SK-N-MC (cell line): ENCODE measurements at regions not wholly inside any gene's neighbourhood (a gene's known extent, or its start where the extent isn't known, plus 50 kb on each side); places are given as distances from the start of the nearest gene placed in this dataset.

Source experiments
- EZH2 ChIP-seq: fragments of 200-600 bp; sonication (generic); IDR thresholded peaks from one replicate; pipeline ENCODE4 v1.6.1; 2017; ENCODE audit warnings: antibody characterized with exemption
- FOXP2 ChIP-seq: optimal IDR thresholded peaks from 2 replicates; pipeline ENCODE3; 2011; ENCODE audit warnings: mild to moderate bottlenecking, moderate library complexity; ENCODE audit not compliant: insufficient read depth; ENCODE audit errors: extremely low read length, control extremely low read depth
- POLR2AphosphoS5 ChIP-seq: IDR thresholded peaks from 2 replicates; pipeline ENCODE4 v1.6.1; 2012; ENCODE audit warnings: mild to moderate bottlenecking, low read depth, low read length, borderline replicate concordance

GRCh38 chr12:33323823-33324222 lies 115.8 kb downstream of the SYT10 start:
- TF ChIP-seq POLR2AphosphoS5 (no peak), EZH2 (no peak), FOXP2 (no peak)
